IMR-90 (cell line): ENCODE measurements at regions not wholly inside any gene's neighbourhood (a gene's known extent, or its start where the extent isn't known, plus 50 kb on each side); places are given as distances from the start of the nearest gene placed in this dataset.

Experiments
- ATAC-seq: fragments of 200-7000 bp; cut with Tn5 transposase; 2 replicates; pipeline ENCODE4 v1.9.1; 2020; ENCODE audit warnings: low read depth, mild to moderate bottlenecking, moderate library complexity
- BruUV-seq: library from RNA; stranded (reverse); fragments of 400-500 nt; replicated peaks from 2 replicates; lab custom pipeline; 2021; lab: Mats Ljungman, UMichigan
- CTCF ChIA-PET: fragments of 300-600 bp; formaldehyde crosslinking; extraction: SDS; loops from one replicate; lab custom pipeline; 2021; ENCODE audit warnings: antibody characterized with exemption; lab: Yijun Ruan, JAX
- POLR2A ChIA-PET: fragments of 300-600 bp; sonication (Branson Sonifier 250); formaldehyde crosslinking; loops from one replicate; lab custom pipeline; 2022; ENCODE audit warnings: antibody characterized with exemption; ENCODE audit not compliant: unreplicated experiment; lab: Charles Lee
- DNase-seq: peaks from one replicate; pipeline ENCODE4 v3.0.0; 2013
- H2AFZ ChIP-seq: replicated peaks from 2 replicates; pipeline ENCODE3; 2013; ENCODE audit warnings: low read length, mild to moderate bottlenecking; ENCODE audit not compliant: poor library complexity
- H2AK5ac ChIP-seq: 2 replicates; pipeline ENCODE4 v1.6.1; 2013; ENCODE audit warnings: low read depth, low read length, inconsistent platforms
- H2AK9ac ChIP-seq: replicated peaks from 2 replicates; pipeline ENCODE3; 2013; ENCODE audit warnings: mild to moderate bottlenecking, low read depth, low read length, moderate library complexity; ENCODE audit not compliant: poor library complexity
- H2BK120ac ChIP-seq: 2 replicates; pipeline ENCODE4 v1.6.1; 2013; ENCODE audit warnings: low read depth, low read length, inconsistent platforms
- H2BK15ac ChIP-seq: 3 replicates; pipeline ENCODE4 v1.6.1; 2013; ENCODE audit warnings: low read depth, low read length, inconsistent platforms
- H2BK20ac ChIP-seq: 2 replicates; pipeline ENCODE4 v1.6.1; 2013; ENCODE audit warnings: low read depth, mild to moderate bottlenecking, inconsistent platforms, low read length, moderate library complexity
- H2BK5ac ChIP-seq: 2 replicates; pipeline ENCODE4 v1.6.1; 2013; ENCODE audit warnings: mild to moderate bottlenecking, low read depth, low read length, inconsistent platforms; ENCODE audit not compliant: poor library complexity, severe bottlenecking
- H3K14ac ChIP-seq: replicated peaks from 2 replicates; pipeline ENCODE4 v1.6.1; 2013; ENCODE audit warnings: low read depth, low read length, inconsistent platforms
- H3K18ac ChIP-seq: 2 replicates; pipeline ENCODE4 v1.6.1; 2013; ENCODE audit warnings: low read depth, low read length, control low read depth
- H3K23ac ChIP-seq: 2 replicates; pipeline ENCODE4 v1.6.1; 2013; ENCODE audit warnings: low read depth, low read length, inconsistent platforms
- H3K27ac ChIP-seq: 2 replicates; pipeline ENCODE4 v1.5.1; 2013; ENCODE audit warnings: mild to moderate bottlenecking, control low read depth, low read length; ENCODE audit not compliant: insufficient read depth
- H3K27me3 ChIP-seq: 2 replicates; pipeline ENCODE4 v1.6.1; 2013; ENCODE audit warnings: low read length; ENCODE audit not compliant: control insufficient read depth, insufficient read depth
- H3K36me3 ChIP-seq: 2 replicates; pipeline ENCODE4 v1.6.1; 2013; ENCODE audit warnings: low read length, mixed read lengths; ENCODE audit not compliant: control insufficient read depth, insufficient read depth
- H3K4ac ChIP-seq: 2 replicates; pipeline ENCODE4 v1.6.1; 2013; ENCODE audit warnings: low read depth, low read length, inconsistent platforms
- H3K4me1 ChIP-seq: 2 replicates; pipeline ENCODE4 v1.6.1; 2013; ENCODE audit warnings: low read length, mixed read lengths; ENCODE audit not compliant: control insufficient read depth, insufficient read depth
- H3K4me2 ChIP-seq: 2 replicates; pipeline ENCODE4 v1.6.1; 2013; ENCODE audit warnings: low read depth, mild to moderate bottlenecking, control low read depth, low read length, moderate library complexity
- H3K4me3 ChIP-seq: 2 replicates; pipeline ENCODE4 v1.5.1; 2013; ENCODE audit warnings: low read depth, mild to moderate bottlenecking, control low read depth, low read length, moderate library complexity; ENCODE audit not compliant: insufficient read depth
- H3K56ac ChIP-seq: 2 replicates; pipeline ENCODE4 v1.6.1; 2013; ENCODE audit warnings: low read length, inconsistent platforms; ENCODE audit not compliant: insufficient read depth; ENCODE audit errors: extremely low read depth
- H3K79me1 ChIP-seq, 2 experiments: 2 replicates each; pipeline ENCODE4 v1.6.1; 2013; ENCODE audit warnings: low read length in 2 of 2, inconsistent platforms in 1 of 2, low read depth in 1 of 2
- H3K9ac ChIP-seq: 2 replicates; pipeline ENCODE4 v1.6.1; 2013; ENCODE audit warnings: low read depth, low read length, control low read depth
- H3K9me1 ChIP-seq: 2 replicates; pipeline ENCODE4 v1.6.1; 2013; ENCODE audit warnings: low read length, inconsistent platforms; ENCODE audit not compliant: insufficient read depth
- H3K9me3 ChIP-seq: 2 replicates; pipeline ENCODE4 v1.6.1; 2013; ENCODE audit warnings: low read length; ENCODE audit not compliant: control insufficient read depth, insufficient read depth
- H4K20me1 ChIP-seq: 2 replicates; pipeline ENCODE4 v1.6.1; 2013; ENCODE audit warnings: low read length, inconsistent platforms; ENCODE audit not compliant: insufficient read depth
- H4K5ac ChIP-seq: 2 replicates; pipeline ENCODE4 v1.6.1; 2013; ENCODE audit warnings: mild to moderate bottlenecking, low read depth, low read length, control low read depth
- H4K8ac ChIP-seq, 2 experiments: 2 replicates each; pipeline ENCODE4 v1.6.1; 2013; ENCODE audit warnings: low read depth in 2 of 2, low read length in 2 of 2, control low read depth in 1 of 2, inconsistent platforms in 1 of 2
- H4K91ac ChIP-seq: 2 replicates; pipeline ENCODE4 v1.6.1; 2013; ENCODE audit warnings: low read depth, low read length, inconsistent platforms; ENCODE audit not compliant: insufficient read depth
- CHD1 ChIP-seq: IDR thresholded peaks from 2 replicates; pipeline ENCODE4 v1.6.1; 2012; ENCODE audit warnings: low read depth, low read length, improper control_type of control experiment
- NFE2L2 ChIP-seq: fragments of 150-350 bp; IDR thresholded peaks from 2 replicates; pipeline ENCODE4 v1.6.1; 2016; ENCODE audit warnings: low read depth, mild to moderate bottlenecking, low read length
- RFX5 ChIP-seq: IDR thresholded peaks from 2 replicates; pipeline ENCODE4 v1.8.0; 2012; ENCODE audit warnings: low read depth, mild to moderate bottlenecking, low read length, moderate library complexity
- SMC3 ChIP-seq: fragments of 150-350 bp; IDR thresholded peaks from 2 replicates; pipeline ENCODE4 v1.6.1; 2016; ENCODE audit warnings: low read depth, mild to moderate bottlenecking, antibody characterized with exemption, low read length, moderate library complexity
- WGBS, 2 experiments: methylation state at CpG; one replicate each; pipeline versions ENCODE4 v1.1.5 to v1.1.7; 2013; ENCODE audit warnings: missing lambda C conversion rate in 2 of 2; ENCODE audit not compliant: insufficient read length in 1 of 2; ENCODE audit errors: extremely low coverage in 2 of 2; 5-methylcytosine and 5-hydroxymethylcytosine counted together
- dilution Hi-C: fragments of 300-500 bp; cut with HindIII; formaldehyde crosslinking; loops from one replicate; pipeline ENCODE4 v1.14.3; 2018; ENCODE audit warnings: low sequenced_read_pairs; ENCODE audit not compliant: unreplicated experiment
- in situ Hi-C: fragments of 300-500 bp; cut with MboI; formaldehyde crosslinking; loops from 3 replicates; pipeline ENCODE4 v1.14.3; 2019; ENCODE audit warnings: low sequenced_read_pairs, inconsistent platforms, mixed read lengths
- intact Hi-C: fragments of 100-400 bp; cut with micrococcal nuclease; formaldehyde crosslinking; loops from 2 replicates; pipeline ENCODE4 v1.10.0; 2022

- Histone ChIP-seq H2AK9ac (no peak overlapping the region), H4K20me1 (no peaks in the 10 kb centered on the region), H3K27ac (no peak overlapping the region), H3K4me2 (no peak overlapping the region), H4K91ac (no peak overlapping the region), H3K4me1 (no peaks in the 10 kb centered on the region), H2BK120ac (no peak overlapping the region), H2BK20ac (no peak overlapping the region), H3K23ac (no peak overlapping the region), H2BK5ac (no peak overlapping the region), H4K5ac (no peak overlapping the region), H3K9me3 (peaks cover 31% of the 10 kb centered on the region), H3K9ac (no peak overlapping the region), H3K18ac (no peak overlapping the region), H4K8ac (no peak overlapping the region), H3K36me3 (no peaks in the 10 kb centered on the region), H3K27me3 (no peaks in the 10 kb centered on the region), H3K9me1 (no peaks in the 10 kb centered on the region), H3K56ac (no peak overlapping the region), H2AFZ (no peak overlapping the region), H3K4me3 (no peak overlapping the region), H2BK15ac (no peak overlapping the region), H3K4ac (no peak overlapping the region), H3K14ac (no peak overlapping the region), H2AK5ac (no peak overlapping the region), H3K79me1 (no peaks in the 10 kb centered on the region)
- intact Hi-C loops = no loop called here
- DNase-seq (no peak), ATAC-seq (no peak)
- dilution Hi-C loops = no loop called here
- BruUV-seq = no TSS peak
- TF ChIP-seq CHD1 = no peak
- TF ChIP-seq NFE2L2 = no peak
- TF ChIP-seq RFX5 = no peak
- TF ChIP-seq SMC3 = no peak
- POLR2A ChIA-PET = no interaction called here
- no CpG with 5 or more reads among the region's 1 CpG for WGBS, 2 experiments
- in situ Hi-C loops = no loop called here
- CTCF ChIA-PET = interaction anchor here (1.0 kb wide), 1 partner anchor 22 kb away, joined by 4 read pairs; no protein-coding TSS in a partner anchor
These were observed 126.8 kb upstream of the NECTIN3 start for GRCh38 chr3:110944782-110945181.
